Ovary (tissue), 7 donors: ENCODE measurements at regions not wholly inside any gene's neighbourhood (a gene's known extent, or its start where the extent isn't known, plus 50 kb on each side); places are given as distances from the start of the nearest gene placed in this dataset.

Experiments used
- DNase-seq, 5 donors: peaks; one replicate each; pipeline ENCODE4 v3.0.0-alpha.2; 2019 to 2020
- H3K27ac ChIP-seq, 2 donors: fragments of 200-600 bp; one replicate each; pipeline versions ENCODE4 v1.5.1 to v1.8.0; 2019 to 2022
- H3K27me3 ChIP-seq: fragments of 200-600 bp; one replicate; pipeline ENCODE4 v1.8.0; 2022
- H3K36me3 ChIP-seq: fragments of 200-600 bp; sonication (generic); one replicate; pipeline ENCODE4 v1.5.1; 2019
- H3K4me1 ChIP-seq: one replicate; pipeline ENCODE4 v1.8.1; 2013; ENCODE audit warnings: mild to moderate bottlenecking, moderate library complexity; ENCODE audit not compliant: insufficient read depth
- H3K4me3 ChIP-seq: fragments of 200-600 bp; sonication (generic); one replicate; pipeline ENCODE4 v1.5.1; 2017
- H3K9me3 ChIP-seq, 2 donors: fragments of 200-600 bp in 1 of 2; sonication (generic) in 1 of 2; one replicate each; pipeline versions ENCODE4 v1.5.1 to v1.8.1; 2013 to 2019; ENCODE audit warnings: mild to moderate bottlenecking in 1 of 2, moderate library complexity in 1 of 2
- EP300 ChIP-seq: sonication (generic); formaldehyde crosslinking; IDR thresholded peaks from one replicate; pipeline ENCODE4 v1.6.1; 2017; ENCODE audit warnings: antibody characterized with exemption
- POLR2A ChIP-seq: fragments of 450-650 bp; IDR thresholded peaks from one replicate; pipeline ENCODE4 v1.6.1; 2017; ENCODE audit warnings: antibody characterized with exemption, mild to moderate bottlenecking, moderate library complexity
- WGBS, 3 donors: extraction: QIAGEN DNeasy Blood & Tissue Kit in 1 of 3; methylation state at CpG; one replicate each; pipeline versions ENCODE4 v1.1.5 to v1.1.7; 2013 to 2017; 5-methylcytosine and 5-hydroxymethylcytosine counted together
- intact Hi-C, 4 donors: fragments of 100-400 bp; cut with DNase I; formaldehyde crosslinking; loops; one replicate each; pipeline versions ENCODE4 v1.11.0 to v1.15.1; 2022 to 2023
- donor health status: DM: no; HTN: no; CAD: no; lungs with moderate emphysema.
- donor health status: DM: no; HTN: no; CAD: no.
- donor health status: Bipolar disorder and iron deficiency.
- donor health status: DM: no; HTN: no; CAD: no.
- donor health status: DM: yes; HTN: yes; CAD: no.

- 47 to 71% (median 63%) methylated on average over 2 of the region's 2 CpGs for WGBS, 3 donors
- intact Hi-C loops = no loop called here
- peak in 1 of 5 donors; percentile 35 for DNase-seq
Measured at GRCh38 chr12:46430340-46430948, 57.9 kb upstream of the SLC38A2 start.

More at GRCh38 chr12:46430340-46430948, 57.9 kb upstream of the SLC38A2 start:
- H3K27ac ChIP-seq = no peak overlapping the region
- no peaks in the 10 kb centered on the region for H3K36me3 ChIP-seq
- no peaks in the 10 kb centered on the region for H3K27me3 ChIP-seq
- TF ChIP-seq EP300 (no peak), POLR2A (no peak)
- no peaks in the 10 kb centered on the region for H3K9me3 ChIP-seq
- H3K4me3 ChIP-seq = no peak overlapping the region
- peaks cover 5% of the 10 kb centered on the region for H3K4me1 ChIP-seq
